PFSK-1 (cell line): ENCODE measurements at regions not wholly inside any gene's neighbourhood (a gene's known extent, or its start where the extent isn't known, plus 50 kb on each side); places are given as distances from the start of the nearest gene placed in this dataset.

Experiments
- FOXP2 ChIP-seq: optimal IDR thresholded peaks from 2 replicates; pipeline ENCODE3; 2011; ENCODE audit warnings: borderline replicate concordance, control low read depth, inconsistent platforms; ENCODE audit not compliant: insufficient read depth; ENCODE audit errors: extremely low read length, extremely low read depth
- POLR2AphosphoS5 ChIP-seq: IDR thresholded peaks from 2 replicates; pipeline ENCODE4 v1.6.1; 2012; ENCODE audit warnings: low read depth, mild to moderate bottlenecking, control low read depth, low read length, moderate library complexity
- SIN3A ChIP-seq: IDR thresholded peaks from 2 replicates; pipeline ENCODE4 v1.6.1; 2012; ENCODE audit warnings: mild to moderate bottlenecking, low read length, moderate library complexity, borderline replicate concordance; ENCODE audit not compliant: insufficient read depth
- TAF1 ChIP-seq: IDR thresholded peaks from 2 replicates; pipeline ENCODE4 v1.6.1; 2012; ENCODE audit warnings: low read length, control low read depth, borderline replicate concordance; ENCODE audit not compliant: insufficient read depth
- TF ChIP-seq, protein P1 (sequence below), 2 experiments: IDR thresholded peaks; 2 replicates each; pipeline versions ENCODE4 v1.6.1 to v1.8.0; 2011 to 2012; ENCODE audit warnings: low read depth in 2 of 2, low read length in 2 of 2, control low read depth in 1 of 2, inconsistent platforms in 1 of 2, mild to moderate bottlenecking in 1 of 2, moderate library complexity in 1 of 2; ENCODE audit not compliant: insufficient read depth in 1 of 2

DNA sequence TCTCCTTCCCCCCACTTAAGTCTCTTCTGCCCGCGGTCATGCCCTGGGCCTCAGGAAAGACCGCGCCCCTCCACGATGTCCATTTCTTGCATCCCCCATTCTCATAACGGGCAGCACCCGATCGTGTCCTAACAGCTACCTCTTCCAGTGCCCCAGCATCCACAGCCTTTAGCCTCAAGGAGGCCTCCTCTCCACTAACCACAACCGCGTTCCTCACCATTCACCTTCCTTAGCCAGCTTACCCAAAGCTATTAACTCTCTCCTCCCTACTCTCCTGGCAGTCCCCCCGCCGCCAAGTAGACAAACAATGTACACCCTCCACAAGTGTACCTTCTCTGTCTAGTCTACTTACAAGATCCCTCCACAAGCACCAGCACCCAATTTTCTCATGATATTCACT is 58.6 kb upstream of the PAGE5 start:
- TF ChIP-seq SIN3A = no peak
- TF ChIP-seq, protein P1, sequence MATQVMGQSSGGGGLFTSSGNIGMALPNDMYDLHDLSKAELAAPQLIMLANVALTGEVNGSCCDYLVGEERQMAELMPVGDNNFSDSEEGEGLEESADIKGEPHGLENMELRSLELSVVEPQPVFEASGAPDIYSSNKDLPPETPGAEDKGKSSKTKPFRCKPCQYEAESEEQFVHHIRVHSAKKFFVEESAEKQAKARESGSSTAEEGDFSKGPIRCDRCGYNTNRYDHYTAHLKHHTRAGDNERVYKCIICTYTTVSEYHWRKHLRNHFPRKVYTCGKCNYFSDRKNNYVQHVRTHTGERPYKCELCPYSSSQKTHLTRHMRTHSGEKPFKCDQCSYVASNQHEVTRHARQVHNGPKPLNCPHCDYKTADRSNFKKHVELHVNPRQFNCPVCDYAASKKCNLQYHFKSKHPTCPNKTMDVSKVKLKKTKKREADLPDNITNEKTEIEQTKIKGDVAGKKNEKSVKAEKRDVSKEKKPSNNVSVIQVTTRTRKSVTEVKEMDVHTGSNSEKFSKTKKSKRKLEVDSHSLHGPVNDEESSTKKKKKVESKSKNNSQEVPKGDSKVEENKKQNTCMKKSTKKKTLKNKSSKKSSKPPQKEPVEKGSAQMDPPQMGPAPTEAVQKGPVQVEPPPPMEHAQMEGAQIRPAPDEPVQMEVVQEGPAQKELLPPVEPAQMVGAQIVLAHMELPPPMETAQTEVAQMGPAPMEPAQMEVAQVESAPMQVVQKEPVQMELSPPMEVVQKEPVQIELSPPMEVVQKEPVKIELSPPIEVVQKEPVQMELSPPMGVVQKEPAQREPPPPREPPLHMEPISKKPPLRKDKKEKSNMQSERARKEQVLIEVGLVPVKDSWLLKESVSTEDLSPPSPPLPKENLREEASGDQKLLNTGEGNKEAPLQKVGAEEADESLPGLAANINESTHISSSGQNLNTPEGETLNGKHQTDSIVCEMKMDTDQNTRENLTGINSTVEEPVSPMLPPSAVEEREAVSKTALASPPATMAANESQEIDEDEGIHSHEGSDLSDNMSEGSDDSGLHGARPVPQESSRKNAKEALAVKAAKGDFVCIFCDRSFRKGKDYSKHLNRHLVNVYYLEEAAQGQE (IDR thresholded peaks at IDR 0.05; ENCODE audit: insufficient read depth in 1 of 2, low read depth in 2 of 2, low read length in 2 of 2) = no peak
- no peak for TF ChIP-seq TAF1
- no peak for TF ChIP-seq POLR2AphosphoS5
- no peak for TF ChIP-seq FOXP2

GRCh38 chrX:55163171-55163570 is 57.0 kb upstream of the PAGE5 start:
- TF ChIP-seq POLR2AphosphoS5 (no peak), FOXP2 (no peak), SIN3A (no peak), TAF1 (no peak)
- TF ChIP-seq, protein P1 (IDR thresholded peaks at IDR 0.05; ENCODE audit: insufficient read depth in 1 of 2, low read depth in 2 of 2, low read length in 2 of 2) = no peak

DNA sequence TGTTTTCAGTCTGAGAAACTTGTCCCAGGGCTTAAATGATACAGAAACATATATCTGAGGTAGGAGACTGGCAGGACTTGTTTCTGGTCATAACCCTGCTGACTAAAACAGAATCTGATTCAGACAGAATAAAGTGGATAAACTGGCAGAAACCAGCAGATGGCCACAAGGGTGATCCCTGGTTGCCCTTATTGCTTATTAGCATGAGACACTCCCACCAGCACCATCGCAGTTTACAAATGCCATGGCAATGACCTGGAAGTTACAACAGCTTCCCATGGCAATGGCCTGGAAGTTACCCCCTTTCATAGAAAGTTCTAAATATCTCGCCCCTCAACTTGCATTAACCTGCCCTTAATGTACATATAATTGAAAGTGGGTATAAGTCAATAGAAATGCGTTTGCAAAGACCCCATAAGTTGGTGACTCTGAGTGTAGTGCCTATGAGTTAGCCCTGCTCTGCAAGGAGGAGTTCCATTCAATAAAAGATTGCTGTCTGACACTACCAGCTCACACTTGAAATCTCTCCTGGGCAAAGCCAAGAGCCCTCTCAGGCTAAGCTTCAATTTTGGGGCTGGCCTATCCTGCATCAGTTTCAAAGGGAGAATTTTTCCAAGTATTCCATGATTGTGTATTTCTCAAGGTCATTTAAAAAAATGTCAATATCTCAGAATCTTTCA is 52.9 kb upstream of the PAGE5 start:
- TF ChIP-seq, protein P1 (IDR thresholded peaks at IDR 0.05; ENCODE audit: insufficient read depth in 1 of 2, low read depth in 2 of 2, low read length in 2 of 2) = no peak
- no peak for TF ChIP-seq TAF1
- TF ChIP-seq SIN3A = no peak
- no peak for TF ChIP-seq FOXP2
- TF ChIP-seq POLR2AphosphoS5 = no peak

- no peak for TF ChIP-seq TAF1
- TF ChIP-seq, protein P1 (IDR thresholded peaks at IDR 0.05; ENCODE audit: insufficient read depth in 1 of 2, low read depth in 2 of 2, low read length in 2 of 2) = no peak
- TF ChIP-seq POLR2AphosphoS5 = no peak
- no peak for TF ChIP-seq SIN3A
- no peak for TF ChIP-seq FOXP2
These were observed 52.2 kb upstream of the PAGE5 start for GRCh38 chrX:55167901-55168300.

- TF ChIP-seq SIN3A = no peak
These were observed 50.4 kb upstream of the PAGE5 start for GRCh38 chrX:55169782-55170181.
